CD4-positive, alpha-beta T cell treated with Interleukin-17A for 1 hour (primary cell): ENCODE measurements at regions not wholly inside any gene's neighbourhood (a gene's known extent, or its start where the extent isn't known, plus 50 kb on each side); places are given as distances from the start of the nearest gene placed in this dataset.

Experiments
- DNase-seq: peaks from one replicate; pipeline ENCODE4 v3.0.0-alpha.2; 2020

DNA sequence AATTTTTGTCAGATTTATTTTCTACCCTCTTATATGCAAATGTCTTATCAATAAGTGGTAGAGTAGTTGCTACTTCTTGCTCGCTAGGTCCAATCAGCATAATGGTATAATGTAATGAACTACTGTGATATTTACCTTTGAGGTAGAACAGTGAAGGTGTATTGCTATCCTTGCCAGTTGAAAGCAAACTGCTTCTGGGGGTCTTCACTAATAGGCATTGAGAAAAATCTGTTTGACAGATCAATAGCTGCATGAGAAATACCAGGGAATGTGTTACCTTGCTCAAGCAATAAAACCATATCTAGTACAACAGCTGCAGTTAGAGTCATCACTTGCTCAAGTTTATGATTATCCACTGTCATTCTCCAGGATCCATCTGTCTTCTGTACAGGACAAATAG is 50.1 kb upstream of the EFEMP1 start:
- DNase-seq = no peak

DNA sequence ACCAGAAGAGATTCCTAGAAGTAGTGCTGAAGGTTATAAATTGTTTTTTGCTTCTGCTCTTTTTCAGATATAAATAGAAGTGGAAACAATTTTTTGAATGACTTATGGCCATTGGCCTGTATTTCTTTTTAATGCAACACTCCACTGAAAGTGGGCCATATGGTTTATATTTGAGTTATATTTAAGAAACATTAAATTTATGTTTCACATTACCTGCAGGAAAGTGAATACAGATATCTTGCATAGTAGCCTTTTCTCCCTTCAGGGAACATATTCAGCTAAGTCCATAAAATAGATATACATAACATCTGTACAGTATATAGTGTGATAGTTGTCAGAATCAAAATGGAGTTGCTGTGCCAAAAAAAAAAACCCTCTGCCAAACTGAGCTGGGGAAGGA is 53.1 kb upstream of the EFEMP1 start:
- no peak for DNase-seq

GRCh38 chr2:55985406-55985805 is 61.8 kb upstream of the EFEMP1 start:
- DNase-seq = no peak

- no peak for DNase-seq
These were observed 62.4 kb upstream of the EFEMP1 start for GRCh38 chr2:55986001-55986400.

DNA sequence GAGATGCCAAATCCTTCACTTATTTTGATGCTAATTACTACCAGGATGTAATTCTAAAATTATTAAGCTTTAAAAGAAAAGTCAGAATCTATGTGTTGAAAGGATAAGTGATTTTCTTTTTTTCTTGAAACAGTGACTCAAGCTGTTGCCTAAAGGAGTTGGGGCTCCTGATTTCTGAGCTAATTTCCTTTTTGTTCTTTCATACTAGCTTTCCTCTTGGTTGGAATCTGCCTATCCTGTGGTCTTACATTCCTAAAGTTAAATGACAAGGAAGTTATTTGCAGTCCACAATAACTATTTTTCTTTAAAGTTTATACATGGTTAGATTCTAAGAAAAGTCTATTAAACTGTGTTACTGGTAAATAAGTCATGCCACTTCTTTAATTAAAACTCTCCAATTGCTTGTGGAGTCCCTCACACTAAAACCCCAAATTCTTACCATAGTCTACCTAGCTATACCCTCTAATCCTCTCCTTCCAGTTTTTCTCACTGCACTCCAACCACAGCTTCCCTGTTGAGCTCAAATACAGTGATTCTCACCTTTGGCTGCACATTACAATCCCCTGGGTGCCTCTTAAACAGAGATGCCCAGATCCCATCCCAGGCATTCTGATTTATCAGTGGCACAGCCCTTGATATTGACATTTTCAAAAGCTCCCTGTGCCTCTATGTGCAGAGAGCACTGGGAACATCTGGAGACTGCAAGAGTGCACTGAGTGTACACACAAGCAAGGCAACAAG is 63.3 kb upstream of the EFEMP1 start:
- no peak for DNase-seq

GRCh38 chr2:55989405-55989804 is 65.8 kb upstream of the EFEMP1 start:
- DNase-seq = no peak

DNA sequence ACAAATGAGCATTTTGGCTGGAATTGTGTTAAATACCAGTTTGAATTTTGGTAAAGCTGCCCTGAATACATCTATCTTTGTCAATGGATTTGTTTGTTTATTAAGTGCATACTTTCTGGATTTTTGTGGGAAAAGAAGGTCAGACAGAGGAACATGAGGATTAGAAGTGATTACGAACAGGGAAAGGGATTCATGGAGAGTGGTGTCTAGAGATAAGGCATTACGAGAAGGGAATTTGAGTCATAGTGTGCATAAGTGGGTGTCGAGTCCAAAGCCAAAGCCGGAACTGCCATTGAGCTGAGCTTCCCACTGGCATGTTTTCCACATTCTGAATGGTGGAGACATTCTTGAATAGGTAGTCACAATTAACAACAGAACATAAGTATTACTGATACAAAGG is 68.9 kb upstream of the EFEMP1 start:
- DNase-seq = no peak

DNA sequence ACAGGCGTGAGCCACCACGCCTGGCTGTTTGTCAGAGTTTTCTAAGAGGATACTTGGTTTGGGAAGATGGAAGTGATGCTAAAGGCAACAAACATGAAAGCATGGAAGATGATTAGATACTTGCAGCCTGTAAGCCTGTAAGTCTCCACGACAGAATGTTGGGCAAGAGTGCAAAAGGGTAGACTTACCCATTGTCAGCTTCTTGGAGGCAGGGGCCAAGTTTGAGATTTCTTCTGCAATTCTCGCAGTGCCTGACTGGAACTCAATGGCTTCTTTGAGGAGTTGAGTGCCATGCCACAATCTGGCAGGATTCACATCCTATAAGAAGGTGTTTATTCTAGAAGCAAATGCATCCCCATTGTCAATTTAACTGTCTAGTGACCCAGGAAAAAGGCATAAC is 70.1 kb upstream of the EFEMP1 start:
- no peak for DNase-seq

DNA sequence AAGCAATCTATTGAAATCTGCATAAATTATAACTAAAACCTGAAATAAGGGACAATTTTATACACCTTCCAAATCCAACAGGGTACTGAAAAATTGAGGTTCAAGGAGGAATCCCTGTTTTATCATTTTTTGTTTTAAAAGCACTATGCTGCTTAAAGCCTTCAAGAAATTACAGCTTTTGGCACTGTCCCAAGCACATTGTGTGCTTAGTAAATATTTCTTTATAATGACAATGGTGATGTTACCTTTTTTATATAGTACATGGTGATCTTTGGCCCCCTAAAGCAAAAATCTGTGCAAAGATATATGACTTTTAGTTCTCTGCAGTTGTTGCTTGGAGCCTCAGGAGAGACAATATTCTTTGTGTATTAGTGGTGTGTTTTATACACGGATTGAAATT is 71.6 kb upstream of the EFEMP1 start:
- DNase-seq = no peak

DNA sequence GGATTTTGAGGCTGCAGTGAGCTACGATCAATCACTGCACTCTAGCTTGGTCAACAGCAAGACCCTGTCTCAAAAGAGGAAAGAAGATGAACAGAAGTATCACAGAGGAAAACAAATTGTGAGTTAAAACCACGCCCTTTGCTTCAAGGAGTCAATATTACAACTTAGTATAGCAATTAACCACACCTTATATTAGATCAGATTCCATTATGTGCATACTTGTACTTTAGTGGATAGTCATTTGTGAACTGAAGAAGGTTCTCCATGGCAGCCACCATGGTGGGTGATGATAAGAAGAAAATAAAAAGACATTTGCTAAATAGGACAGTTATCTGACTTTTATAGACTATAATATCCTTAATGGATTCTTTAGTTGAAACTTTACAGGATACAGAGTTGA is 72.3 kb upstream of the EFEMP1 start:
- DNase-seq = no peak

GRCh38 chr2:55999231-55999630 is 75.6 kb upstream of the EFEMP1 start:
- DNase-seq = no peak

DNA sequence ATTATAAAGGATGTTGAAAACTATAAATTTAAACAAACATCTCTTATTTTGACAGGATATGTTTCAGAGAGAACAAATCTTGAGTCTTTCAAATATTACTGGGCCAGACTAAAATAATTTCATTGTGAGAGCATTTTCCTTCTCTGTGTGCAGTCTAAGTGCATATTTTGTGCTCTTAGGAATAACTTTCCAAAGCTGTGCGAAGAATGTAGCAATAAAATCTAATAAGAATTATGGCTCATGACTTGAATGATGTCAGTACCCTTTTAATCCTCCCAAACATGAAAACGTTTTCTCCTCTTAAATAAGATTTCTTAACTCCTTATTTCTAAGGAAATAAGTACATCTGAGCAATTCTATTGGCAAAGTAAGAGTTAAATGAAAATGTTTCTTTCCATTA is 76.2 kb upstream of the EFEMP1 start:
- no peak for DNase-seq

- no peak for DNase-seq
These were observed 78.4 kb upstream of the EFEMP1 start for GRCh38 chr2:56001947-56002346.

DNA sequence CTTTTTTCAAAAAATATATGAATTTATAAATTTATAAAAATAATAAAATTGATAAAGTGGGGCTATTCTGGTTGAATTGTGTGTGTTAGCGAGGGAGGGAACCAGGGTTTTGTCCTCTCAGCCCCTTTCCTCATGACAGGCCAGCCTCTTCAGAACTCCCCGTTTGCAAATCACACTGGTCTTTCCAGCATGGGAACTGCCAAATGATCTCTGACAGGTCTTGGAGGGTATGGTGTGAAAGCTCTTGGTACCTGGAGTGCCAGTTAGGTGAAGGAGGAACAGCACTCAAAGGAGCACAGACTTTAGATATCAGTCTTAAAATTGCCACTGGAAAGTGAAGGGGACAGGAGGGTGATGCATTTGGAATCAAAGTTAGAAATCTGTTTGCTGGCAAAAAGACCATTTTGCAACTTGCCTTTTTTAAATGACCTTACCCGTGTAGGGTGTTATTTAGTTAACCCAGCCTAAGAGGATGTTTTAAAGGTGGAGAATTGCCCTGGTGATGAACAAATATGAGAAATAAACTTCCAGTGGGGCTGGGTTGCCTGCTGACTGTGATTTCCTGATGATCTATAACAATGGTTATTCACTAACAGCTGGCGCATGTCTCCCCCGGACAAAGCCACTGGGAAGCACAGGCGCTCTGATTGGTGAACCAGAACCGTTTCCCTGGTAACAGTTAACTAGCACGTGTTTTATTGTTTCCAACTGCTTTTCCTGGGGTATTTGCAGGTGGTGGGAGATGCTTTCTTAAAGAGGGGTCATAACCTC is 85.3 kb upstream of the EFEMP1 start:
- DNase-seq = no peak

DNA sequence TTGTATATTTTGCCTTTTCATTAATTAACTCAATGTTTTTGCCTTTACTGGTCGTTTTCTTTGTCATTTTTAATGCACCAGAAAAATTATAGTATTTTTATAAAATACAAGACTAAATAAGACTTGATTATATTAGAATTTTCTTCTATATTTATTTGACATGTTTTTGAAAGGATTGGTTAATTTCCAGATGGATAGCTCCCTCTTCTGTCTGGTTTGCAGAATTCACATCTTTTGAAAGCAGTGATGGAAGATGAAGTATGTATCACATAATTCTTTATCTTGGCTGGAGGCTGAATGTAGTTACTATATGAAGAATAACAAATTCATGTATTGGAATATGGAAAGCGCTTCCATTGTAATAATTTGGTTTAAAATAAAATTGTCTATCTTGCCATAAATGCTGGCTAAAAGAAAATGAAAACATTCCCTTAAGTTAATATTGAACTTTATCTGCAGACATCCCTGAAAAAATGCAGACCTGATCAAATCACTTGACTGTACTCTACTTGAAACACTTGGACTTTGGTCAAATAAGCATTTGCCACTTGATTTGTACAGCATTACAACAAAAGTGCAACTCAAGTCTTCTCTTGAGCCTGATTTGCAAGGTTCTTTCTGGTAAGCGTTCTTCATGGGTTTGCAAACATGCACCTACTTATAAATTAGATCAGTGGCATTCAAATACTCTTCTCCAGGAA is 86.3 kb upstream of the EFEMP1 start:
- DNase-seq = no peak

DNA sequence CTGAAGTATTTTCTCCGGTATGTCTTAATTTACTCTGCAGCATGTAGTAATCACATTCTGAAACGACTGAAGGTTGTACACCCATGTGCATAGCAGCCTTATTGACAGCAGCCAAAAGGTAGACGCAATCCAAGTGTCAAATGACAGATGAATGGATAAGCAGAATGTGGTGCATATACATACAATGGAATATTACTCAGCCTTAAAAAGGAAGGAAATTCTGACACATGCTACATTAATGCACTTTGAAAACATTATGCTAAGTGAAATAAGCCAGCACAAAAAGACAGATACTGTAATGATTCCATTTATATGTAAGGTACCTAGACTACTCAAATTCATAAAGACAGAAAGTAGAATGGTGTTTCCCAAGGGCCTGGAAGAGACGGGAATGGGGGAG is 88.0 kb upstream of the EFEMP1 start:
- DNase-seq = no peak

GRCh38 chr2:56012221-56012765 is 88.7 kb upstream of the EFEMP1 start:
- no peak for DNase-seq

GRCh38 chr2:56013475-56013874 is 89.9 kb upstream of the EFEMP1 start:
- DNase-seq = no peak

GRCh38 chr2:56014046-56014730 is 90.6 kb upstream of the EFEMP1 start:
- DNase-seq = no peak

DNA sequence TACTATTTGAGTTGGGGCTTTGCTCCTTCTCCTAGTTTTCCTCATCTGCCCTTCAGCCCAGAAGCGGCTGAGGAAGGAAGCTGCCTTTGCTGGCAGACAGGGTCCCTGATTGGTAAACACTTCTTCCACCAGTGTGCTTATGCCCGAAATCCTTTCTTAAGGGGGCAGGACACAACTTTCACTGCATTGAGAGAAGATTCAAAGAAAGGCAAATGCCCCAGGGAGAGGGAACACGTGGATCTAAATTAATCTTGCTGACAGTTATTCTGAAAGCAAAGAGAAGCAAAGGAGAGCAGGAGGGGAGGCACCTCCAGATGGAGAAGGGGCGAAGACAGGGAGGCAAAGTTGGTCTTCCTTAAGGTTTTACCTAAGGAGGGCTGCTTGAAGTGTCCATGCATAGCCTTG is 92.1 kb upstream of the EFEMP1 start:
- no peak for DNase-seq

DNA sequence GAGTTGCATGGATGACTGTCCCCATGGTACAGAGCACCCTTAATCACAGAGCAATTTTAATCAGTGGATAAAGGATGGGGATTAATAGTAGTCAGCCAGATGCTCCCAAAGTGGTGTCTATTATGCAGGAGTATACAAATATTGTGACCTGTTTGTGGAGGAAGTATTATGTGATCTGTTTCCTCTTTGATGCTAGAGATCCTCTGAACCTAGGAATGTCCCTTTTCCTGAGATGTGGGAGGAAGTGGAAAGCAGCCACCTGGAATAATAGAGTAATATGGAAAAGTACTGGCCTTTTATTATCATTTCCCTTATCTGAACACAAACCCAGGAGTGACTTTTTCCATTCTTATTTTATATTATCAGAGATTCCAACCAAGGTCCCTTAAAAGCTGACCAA is 94.2 kb upstream of the EFEMP1 start:
- DNase-seq = no peak

- DNase-seq = no peak
These were observed 94.7 kb upstream of the EFEMP1 start for GRCh38 chr2:56018267-56018666.

DNA sequence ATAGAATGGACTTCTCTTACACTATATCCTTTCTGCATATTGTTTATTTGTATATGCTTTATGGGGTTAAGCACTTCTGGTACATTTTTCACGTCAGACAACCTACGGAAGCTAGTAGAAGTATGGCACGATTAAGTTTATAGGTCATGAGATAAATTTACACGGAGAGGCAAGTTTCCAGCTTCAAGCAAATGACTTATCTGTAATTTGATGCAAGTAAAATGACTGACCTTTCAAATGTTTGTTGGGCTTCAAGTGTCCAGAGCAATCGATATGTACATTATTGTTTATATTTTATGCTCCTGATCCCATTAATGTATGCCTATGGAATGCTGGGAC is 97.5 kb upstream of the EFEMP1 start:
- no peak for DNase-seq
